ENCODE measurements at regions not wholly inside any gene's neighbourhood (a gene's known extent, or its start where the extent isn't known, plus 50 kb on each side); places are given as distances from the start of the nearest gene placed in this dataset.

- no peak overlapping the region for H3K4me3 ChIP-seq (ENCODE audit: low read length)
- DNase-seq (ENCODE audit: low read depth) = no peak
- TF ChIP-seq CTCF (conservative IDR thresholded peaks at IDR 0.05; ENCODE audit: low read length) = no peak
Observed at GRCh38 chr3:40672861-40673260, 148.1 kb downstream of the ZNF621 start.

GRCh38 chr3:40677321-40677720 is 152.6 kb downstream of the ZNF621 start:
- no peak for TF ChIP-seq CTCF (conservative IDR thresholded peaks at IDR 0.05; ENCODE audit: low read length)
- DNase-seq (ENCODE audit: low read depth) = no peak
- H3K4me3 ChIP-seq (ENCODE audit: low read length) = no peak overlapping the region

- no peak overlapping the region for H3K4me3 ChIP-seq (ENCODE audit: low read length)
- DNase-seq (ENCODE audit: low read depth) = no peak
- no peak for TF ChIP-seq CTCF (conservative IDR thresholded peaks at IDR 0.05; ENCODE audit: low read length)
Observed at GRCh38 chr3:40677749-40678148, 153.0 kb downstream of the ZNF621 start.

DNA sequence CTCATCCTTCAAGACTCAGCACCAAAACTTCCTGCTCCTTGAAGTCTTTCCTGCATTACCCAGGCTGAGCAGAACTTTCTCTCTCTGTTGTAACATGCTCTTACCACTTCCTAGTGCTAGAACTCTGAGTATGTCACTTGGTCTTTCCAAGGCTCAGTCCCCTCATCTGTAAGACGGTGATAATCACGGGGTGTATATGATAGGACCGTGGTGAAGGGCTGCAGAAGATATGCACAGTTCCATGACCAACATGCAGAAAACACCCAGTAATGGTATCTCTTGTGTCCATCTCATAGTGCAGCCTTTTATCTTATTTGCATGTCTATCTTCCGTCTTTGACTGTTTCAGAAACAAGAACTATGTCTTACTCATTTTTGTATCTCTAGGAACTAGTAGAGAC is 154.5 kb downstream of the ZNF621 start:
- DNase-seq (ENCODE audit: low read depth) = no peak
- H3K4me3 ChIP-seq (ENCODE audit: low read length) = no peak overlapping the region
- TF ChIP-seq CTCF (conservative IDR thresholded peaks at IDR 0.05; ENCODE audit: low read length) = no peak

GRCh38 chr3:40680685-40681657 is 156.2 kb downstream of the ZNF621 start:
- no peak overlapping the region for H3K4me3 ChIP-seq (ENCODE audit: low read length)
- no peak for TF ChIP-seq CTCF (conservative IDR thresholded peaks at IDR 0.05; ENCODE audit: low read length)
- no peak for DNase-seq (ENCODE audit: low read depth)

GRCh38 chr3:40681658-40682055 is 156.9 kb downstream of the ZNF621 start:
- H3K4me3 ChIP-seq (ENCODE audit: low read length) = no peak overlapping the region
- TF ChIP-seq CTCF (conservative IDR thresholded peaks at IDR 0.05; ENCODE audit: low read length) = no peak
- no peak for DNase-seq (ENCODE audit: low read depth)

DNA sequence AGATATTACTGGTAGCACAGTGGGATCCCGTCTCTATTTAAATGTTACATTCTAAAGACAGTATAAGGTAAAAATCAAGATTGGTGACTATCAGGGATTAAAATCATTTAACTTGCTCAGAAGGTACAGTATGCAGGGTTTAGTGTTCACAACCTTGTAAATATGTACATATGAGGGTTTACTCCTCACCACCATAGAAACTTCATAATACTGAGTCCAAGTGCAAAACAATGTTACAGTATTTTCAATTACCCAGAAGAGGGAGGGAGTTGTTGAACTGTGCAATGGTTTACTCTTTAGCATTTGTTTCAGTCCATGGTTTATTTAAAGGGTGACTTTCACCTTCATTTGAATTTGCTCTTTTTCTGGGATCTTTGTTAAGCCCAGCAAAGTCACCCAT is 165.1 kb downstream of the ZNF621 start:
- TF ChIP-seq CTCF (conservative IDR thresholded peaks at IDR 0.05; ENCODE audit: low read length) = no peak
- no peak overlapping the region for H3K4me3 ChIP-seq (ENCODE audit: low read length)
- DNase-seq (ENCODE audit: low read depth) = no peak

Measured in AG10803 (cell line).